ENCODE measurements at regions not wholly inside any gene's neighbourhood (a gene's known extent, or its start where the extent isn't known, plus 50 kb on each side); places are given as distances from the start of the nearest gene placed in this dataset.
"Not testable (repeated sequence)": the region's sequence is repeated elsewhere in the genome, so short reads cannot be mapped to it uniquely, and the experiment has no call there.

- not testable (repeated sequence) for TF ChIP-seq POLR2A, CTCF (IDR thresholded peaks at IDR 0.05)
These were observed 225.0 kb upstream of the CDY1 start for GRCh38 chrY:25396911-25397310.

Measured in body of pancreas (tissue), 4 donors.